IPS DF 6.9 (cell line): ENCODE measurements at regions not wholly inside any gene's neighbourhood (a gene's known extent, or its start where the extent isn't known, plus 50 kb on each side); places are given as distances from the start of the nearest gene placed in this dataset.

ENCODE experiments used
- DNase-seq: peaks from one replicate; pipeline ENCODE4 v3.0.0-alpha.2; 2013; ENCODE audit warnings: low read depth, low spot score
- H3K27ac ChIP-seq: one replicate; pipeline ENCODE4 v1.5.1; 2013; ENCODE audit warnings: low read length, control low read depth
- H3K27me3 ChIP-seq: 2 replicates; pipeline ENCODE4 v1.6.1; 2013; ENCODE audit warnings: mild to moderate bottlenecking, low read length; ENCODE audit not compliant: control insufficient read depth, insufficient read depth
- H3K36me3 ChIP-seq: 2 replicates; pipeline ENCODE4 v1.6.1; 2013; ENCODE audit warnings: low read length; ENCODE audit not compliant: control insufficient read depth, insufficient read depth
- H3K4me1 ChIP-seq: 2 replicates; pipeline ENCODE4 v1.6.1; 2013; ENCODE audit warnings: low read length; ENCODE audit not compliant: control insufficient read depth, insufficient read depth
- H3K4me3 ChIP-seq: 2 replicates; pipeline ENCODE4 v1.5.1; 2013; ENCODE audit warnings: mild to moderate bottlenecking, low read length
- H3K9me3 ChIP-seq: 2 replicates; pipeline ENCODE4 v1.6.1; 2013; ENCODE audit warnings: low read length, inconsistent platforms; ENCODE audit not compliant: control insufficient read depth, insufficient read depth
- WGBS: extraction: QIAGEN DNeasy Blood & Tissue Kit; methylation state at CpG from one replicate; pipeline ENCODE4 v1.1.7; 2013; ENCODE audit warnings: mixed read lengths, missing lambda C conversion rate; ENCODE audit not compliant: insufficient read length, insufficient coverage; 5-methylcytosine and 5-hydroxymethylcytosine counted together

- H3K36me3 ChIP-seq = no peaks in the 10 kb centered on the region
- H3K4me1 ChIP-seq = no peaks in the 10 kb centered on the region
- H3K4me3 ChIP-seq = no peak overlapping the region
- no peak for DNase-seq
- no CpG with 5 or more reads among the region's 18 CpGs for WGBS
- no peaks in the 10 kb centered on the region for H3K27me3 ChIP-seq
- no peak overlapping the region for H3K27ac ChIP-seq
- peaks cover 38% of the 10 kb centered on the region for H3K9me3 ChIP-seq
Measured at GRCh38 chr22:48154169-48154942, 1391.9 kb downstream of the TBC1D22A start.

- Histone ChIP-seq H3K4me1 (no peaks in the 10 kb centered on the region), H3K4me3 (no peak overlapping the region), H3K27ac (no peak overlapping the region), H3K9me3 (peaks cover 37% of the 10 kb centered on the region), H3K36me3 (no peaks in the 10 kb centered on the region), H3K27me3 (no peaks in the 10 kb centered on the region)
- no peak for DNase-seq
- WGBS = no CpG with 5 or more reads among the region's 10 CpGs
Measured at GRCh38 chr22:48153726-48154125, 1391.3 kb downstream of the TBC1D22A start.

GRCh38 chr22:48152916-48153315 is 1390.5 kb downstream of the TBC1D22A start:
- DNase-seq = no peak
- peaks cover 42% of the 10 kb centered on the region for H3K9me3 ChIP-seq
- WGBS = no CpG with 5 or more reads among the region's 16 CpGs
- no peaks in the 10 kb centered on the region for H3K27me3 ChIP-seq
- no peaks in the 10 kb centered on the region for H3K36me3 ChIP-seq
- no peak overlapping the region for H3K4me3 ChIP-seq
- no peaks in the 10 kb centered on the region for H3K4me1 ChIP-seq
- no peak overlapping the region for H3K27ac ChIP-seq

GRCh38 chr22:48152164-48152775 is 1389.8 kb downstream of the TBC1D22A start:
- Histone ChIP-seq H3K27ac (no peak overlapping the region), H3K9me3 (peaks cover 38% of the 10 kb centered on the region), H3K27me3 (no peaks in the 10 kb centered on the region), H3K36me3 (no peaks in the 10 kb centered on the region), H3K4me3 (no peak overlapping the region), H3K4me1 (no peaks in the 10 kb centered on the region)
- DNase-seq = no peak
- no CpG with 5 or more reads among the region's 16 CpGs for WGBS

GRCh38 chr22:48151641-48152040 is 1389.2 kb downstream of the TBC1D22A start:
- no peaks in the 10 kb centered on the region for H3K36me3 ChIP-seq
- no peaks in the 10 kb centered on the region for H3K27me3 ChIP-seq
- H3K27ac ChIP-seq = no peak overlapping the region
- no peaks in the 10 kb centered on the region for H3K4me1 ChIP-seq
- H3K4me3 ChIP-seq = no peak overlapping the region
- peaks cover 39% of the 10 kb centered on the region for H3K9me3 ChIP-seq
- WGBS = no CpG with 5 or more reads among the region's 9 CpGs
- no peak for DNase-seq

- Histone ChIP-seq H3K27me3 (no peaks in the 10 kb centered on the region), H3K36me3 (no peaks in the 10 kb centered on the region), H3K27ac (no peak overlapping the region), H3K4me3 (no peak overlapping the region), H3K4me1 (no peaks in the 10 kb centered on the region), H3K9me3 (peaks cover 36% of the 10 kb centered on the region)
- WGBS = no CpG with 5 or more reads among the region's 9 CpGs
- DNase-seq = no peak
Measured at GRCh38 chr22:48147831-48148230, 1385.4 kb downstream of the TBC1D22A start.

- H3K27ac ChIP-seq = no peak overlapping the region
- no peaks in the 10 kb centered on the region for H3K4me1 ChIP-seq
- H3K4me3 ChIP-seq = no peak overlapping the region
- no peaks in the 10 kb centered on the region for H3K27me3 ChIP-seq
- H3K9me3 ChIP-seq = peaks cover 38% of the 10 kb centered on the region
- no peaks in the 10 kb centered on the region for H3K36me3 ChIP-seq
- WGBS = no CpG with 5 or more reads among the region's 4 CpGs
- DNase-seq = no peak
Measured at GRCh38 chr22:48147404-48147803, 1385.0 kb downstream of the TBC1D22A start.

GRCh38 chr22:48146426-48146825 is 1384.0 kb downstream of the TBC1D22A start:
- Histone ChIP-seq H3K9me3 (peaks cover 41% of the 10 kb centered on the region), H3K27ac (no peak overlapping the region), H3K4me1 (no peaks in the 10 kb centered on the region), H3K27me3 (no peaks in the 10 kb centered on the region), H3K36me3 (no peaks in the 10 kb centered on the region), H3K4me3 (no peak overlapping the region)
- no CpG with 5 or more reads among the region's 6 CpGs for WGBS
- DNase-seq = no peak

- no peaks in the 10 kb centered on the region for H3K36me3 ChIP-seq
- H3K9me3 ChIP-seq = peaks cover 46% of the 10 kb centered on the region
- WGBS = no CpG with 5 or more reads among the region's 7 CpGs
- no peaks in the 10 kb centered on the region for H3K27me3 ChIP-seq
- H3K4me3 ChIP-seq = no peak overlapping the region
- DNase-seq = no peak
- no peaks in the 10 kb centered on the region for H3K4me1 ChIP-seq
- H3K27ac ChIP-seq = no peak overlapping the region
Measured at GRCh38 chr22:48145738-48146137, 1383.3 kb downstream of the TBC1D22A start.

- DNase-seq = no peak
- Histone ChIP-seq H3K4me3 (no peak overlapping the region), H3K36me3 (no peaks in the 10 kb centered on the region), H3K27me3 (no peaks in the 10 kb centered on the region), H3K4me1 (no peaks in the 10 kb centered on the region), H3K27ac (no peak overlapping the region), H3K9me3 (peaks cover 50% of the 10 kb centered on the region)
- whole genome bisulfite sequencing = no CpG with 5 or more reads among the region's 4 CpGs
Measured at GRCh38 chr22:48144318-48144717, 1381.9 kb downstream of the TBC1D22A start.

GRCh38 chr22:48143856-48144255 is 1381.4 kb downstream of the TBC1D22A start:
- no CpG with 5 or more reads among the region's 7 CpGs for WGBS
- H3K9me3 ChIP-seq = peaks cover 54% of the 10 kb centered on the region
- no peak overlapping the region for H3K4me3 ChIP-seq
- no peak for DNase-seq
- H3K36me3 ChIP-seq = no peaks in the 10 kb centered on the region
- no peaks in the 10 kb centered on the region for H3K27me3 ChIP-seq
- no peak overlapping the region for H3K27ac ChIP-seq
- no peaks in the 10 kb centered on the region for H3K4me1 ChIP-seq
